Testis (tissue), 2 donors: ENCODE measurements at regions not wholly inside any gene's neighbourhood (a gene's known extent, or its start where the extent isn't known, plus 50 kb on each side); places are given as distances from the start of the nearest gene placed in this dataset.

ENCODE experiments used
- DNase-seq: peaks from one replicate; pipeline ENCODE4 v3.0.0-alpha.2; 2019
- H3K27ac ChIP-seq, 2 donors: fragments of 200-600 bp; sonication (generic); one replicate each; pipeline ENCODE4 v1.5.1; 2019
- H3K27me3 ChIP-seq: fragments of 200-600 bp; sonication (generic); one replicate; pipeline ENCODE4 v1.5.1; 2019
- H3K36me3 ChIP-seq: fragments of 200-600 bp; sonication (generic); one replicate; pipeline ENCODE4 v1.5.1; 2017; ENCODE audit warnings: low read depth; ENCODE audit errors: missing control alignments
- H3K4me1 ChIP-seq: fragments of 200-600 bp; sonication (generic); one replicate; pipeline ENCODE4 v1.5.1; 2019
- H3K4me3 ChIP-seq, 2 donors: fragments of 200-600 bp; sonication (generic); one replicate each; pipeline ENCODE4 v1.5.1; 2017 to 2019
- H3K9me3 ChIP-seq: fragments of 200-600 bp; sonication (generic); one replicate; pipeline ENCODE4 v1.5.1; 2017
- POLR2A ChIP-seq: fragments of 450-650 bp; IDR thresholded peaks from one replicate; pipeline ENCODE4 v1.6.1; 2017; ENCODE audit warnings: antibody characterized with exemption, mild to moderate bottlenecking, moderate library complexity
- WGBS, 2 donors: methylation state at CpG; one replicate each; pipeline ENCODE4 v1.1.5; 2018; 5-methylcytosine and 5-hydroxymethylcytosine counted together
- intact Hi-C: fragments of 100-400 bp; cut with DNase I; formaldehyde crosslinking; loops from one replicate; pipeline ENCODE4 v1.15.1; 2023; ENCODE audit warnings: low total_unique reads
- TF ChIP-seq, protein P1 (sequence below), 3 experiments: fragments of 450-650 bp in 2 of 3; fragments of 200-600 bp in 1 of 3; sonication (generic) in 1 of 3; IDR thresholded peaks; one replicate each; pipeline ENCODE4 v1.5.1; 2016 to 2019; ENCODE audit warnings: antibody characterized with exemption in 3 of 3, mild to moderate bottlenecking in 2 of 3, moderate library complexity in 1 of 3

- WGBS, 2 donors, result 84 to 87% methylated on average over 1 of the region's 1 CpG
Observed at GRCh38 chr4:127555106-127555505, 77.7 kb upstream of the INTU start.

GRCh38 chr4:127558088-127558487, 74.7 kb upstream of the INTU start:
- no peak overlapping the region for H3K4me3 ChIP-seq
- intact Hi-C loops, result no loop called here
- no peak overlapping the region for H3K27ac ChIP-seq
- H3K36me3 ChIP-seq, result no peaks in the 10 kb centered on the region
- H3K4me1 ChIP-seq, result no peaks in the 10 kb centered on the region
- no peak for DNase-seq
- TF ChIP-seq POLR2A, result no peak
- TF ChIP-seq, protein P1, sequence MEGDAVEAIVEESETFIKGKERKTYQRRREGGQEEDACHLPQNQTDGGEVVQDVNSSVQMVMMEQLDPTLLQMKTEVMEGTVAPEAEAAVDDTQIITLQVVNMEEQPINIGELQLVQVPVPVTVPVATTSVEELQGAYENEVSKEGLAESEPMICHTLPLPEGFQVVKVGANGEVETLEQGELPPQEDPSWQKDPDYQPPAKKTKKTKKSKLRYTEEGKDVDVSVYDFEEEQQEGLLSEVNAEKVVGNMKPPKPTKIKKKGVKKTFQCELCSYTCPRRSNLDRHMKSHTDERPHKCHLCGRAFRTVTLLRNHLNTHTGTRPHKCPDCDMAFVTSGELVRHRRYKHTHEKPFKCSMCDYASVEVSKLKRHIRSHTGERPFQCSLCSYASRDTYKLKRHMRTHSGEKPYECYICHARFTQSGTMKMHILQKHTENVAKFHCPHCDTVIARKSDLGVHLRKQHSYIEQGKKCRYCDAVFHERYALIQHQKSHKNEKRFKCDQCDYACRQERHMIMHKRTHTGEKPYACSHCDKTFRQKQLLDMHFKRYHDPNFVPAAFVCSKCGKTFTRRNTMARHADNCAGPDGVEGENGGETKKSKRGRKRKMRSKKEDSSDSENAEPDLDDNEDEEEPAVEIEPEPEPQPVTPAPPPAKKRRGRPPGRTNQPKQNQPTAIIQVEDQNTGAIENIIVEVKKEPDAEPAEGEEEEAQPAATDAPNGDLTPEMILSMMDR (IDR thresholded peaks at IDR 0.05), result no peak
- no peaks in the 10 kb centered on the region for H3K27me3 ChIP-seq
- WGBS, 2 donors, result 94 to 97% methylated on average over 4 of the region's 4 CpGs
- no peaks in the 10 kb centered on the region for H3K9me3 ChIP-seq

More at GRCh38 chr4:127555106-127555505, 77.7 kb upstream of the INTU start:
- no peak for DNase-seq
- no peaks in the 10 kb centered on the region for H3K9me3 ChIP-seq
- H3K27ac ChIP-seq, result no peak overlapping the region
- H3K4me3 ChIP-seq, result no peak overlapping the region
- intact Hi-C loops, result no loop called here
- TF ChIP-seq, protein P1 (IDR thresholded peaks at IDR 0.05), result no peak
- no peak for TF ChIP-seq POLR2A
- no peaks in the 10 kb centered on the region for H3K36me3 ChIP-seq
- H3K27me3 ChIP-seq, result no peaks in the 10 kb centered on the region
- no peaks in the 10 kb centered on the region for H3K4me1 ChIP-seq

GRCh38 chr4:127558489-127559407, 74.0 kb upstream of the INTU start:
- no peak for DNase-seq
- TF ChIP-seq, protein P1 (IDR thresholded peaks at IDR 0.05), result no peak
- no peak for TF ChIP-seq POLR2A
- WGBS, 2 donors, result 86 to 92% methylated on average over 2 to 4 of the region's 4 CpGs
- H3K9me3 ChIP-seq, result no peaks in the 10 kb centered on the region
- no peaks in the 10 kb centered on the region for H3K36me3 ChIP-seq
- no peak overlapping the region for H3K4me3 ChIP-seq
- intact Hi-C loops, result no loop called here
- no peak overlapping the region for H3K27ac ChIP-seq
- no peaks in the 10 kb centered on the region for H3K4me1 ChIP-seq
- H3K27me3 ChIP-seq, result no peaks in the 10 kb centered on the region

DNA sequence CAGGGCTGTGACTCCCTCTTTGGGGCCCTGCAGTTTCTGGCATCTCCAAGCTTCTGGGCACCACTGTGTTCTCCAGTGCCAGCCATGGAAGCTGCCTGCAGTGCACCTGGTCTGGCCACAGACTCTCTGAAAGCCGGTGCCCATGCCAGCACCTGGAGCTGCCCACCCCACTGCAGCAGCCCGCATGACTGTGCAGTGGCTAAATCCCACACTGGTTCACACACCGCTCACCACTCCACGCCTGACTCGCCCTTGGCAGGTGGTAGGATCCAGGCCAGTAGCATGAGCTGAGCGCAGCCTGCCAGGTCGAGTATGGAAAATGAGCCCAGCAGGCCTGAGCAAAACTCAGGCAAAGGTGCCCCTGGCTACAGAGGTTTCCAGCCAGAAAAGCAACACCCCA, 72.8 kb upstream of the INTU start:
- WGBS, 2 donors, result 90 to 100% methylated on average over 3 to 7 of the region's 7 CpGs

More for the DNA sequence above, 72.8 kb upstream of the INTU start:
- Histone ChIP-seq H3K4me3 (no peak overlapping the region), H3K9me3 (no peaks in the 10 kb centered on the region), H3K27me3 (no peaks in the 10 kb centered on the region), H3K4me1 (no peaks in the 10 kb centered on the region), H3K36me3 (no peaks in the 10 kb centered on the region), H3K27ac (no peak overlapping the region)
- DNase-seq, result no peak
- TF ChIP-seq, protein P1 (IDR thresholded peaks at IDR 0.05), result no peak
- TF ChIP-seq POLR2A, result no peak
- intact Hi-C loops, result no loop called here
